ENCODE measurements at regions not wholly inside any gene's neighbourhood (a gene's known extent, or its start where the extent isn't known, plus 50 kb on each side); places are given as distances from the start of the nearest gene placed in this dataset.
"Not testable (repeated sequence)": the region's sequence is repeated elsewhere in the genome, so short reads cannot be mapped to it uniquely, and the experiment has no call there.

GRCh38 chr3:88301996-88302393 lies 152.2 kb downstream of the C3orf38 start:
- H3K27me3 Mint-ChIP-seq (ENCODE audit: low read depth): peaks cover 3% of the 10 kb centered on the region; the same call in 1 of the 2 replicates
- peaks cover 20% of the 10 kb centered on the region for H3K4me1 Mint-ChIP-seq
- no peak for ATAC-seq
- H3K27ac Mint-ChIP-seq: no peak overlapping the region
- H3K9me3 Mint-ChIP-seq: peaks cover 26% of the 10 kb centered on the region
- H3K36me3 Mint-ChIP-seq: peaks cover 10% of the 10 kb centered on the region
- POLR2A ChIA-PET: no interaction called here
- H3K4me3 Mint-ChIP-seq: no peak overlapping the region
- CTCF ChIA-PET: no interaction called here
- DNase-seq (ENCODE audit: low spot score): no peak
- no peak for TF ChIP-seq ZNF263 (CRISPR knock-in tag; IDR thresholded peaks at IDR 0.05; ENCODE audit: low read depth)
- TF ChIP-seq ZNF425 (CRISPR knock-in tag; conservative IDR thresholded peaks at IDR 0.05): no peak
- TF ChIP-seq ZNF317 (CRISPR knock-in tag; IDR thresholded peaks at IDR 0.05; ENCODE audit: borderline replicate concordance, low read depth): no peak
- TF ChIP-seq NR1H2 (CRISPR knock-in tag; IDR thresholded peaks at IDR 0.05): no peak

- peaks cover 26% of the 10 kb centered on the region for H3K9me3 Mint-ChIP-seq
- H3K27ac Mint-ChIP-seq; ATAC-seq; DNase-seq (ENCODE audit: low spot score); CTCF ChIA-PET; POLR2A ChIA-PET; H3K27me3 Mint-ChIP-seq (ENCODE audit: low read depth); H3K4me3 Mint-ChIP-seq; H3K36me3 Mint-ChIP-seq: not testable (repeated sequence)
- H3K4me1 Mint-ChIP-seq: peaks cover 28% of the 10 kb centered on the region
Measured at GRCh38 chr3:88303331-88303904, 153.7 kb downstream of the C3orf38 start.

GRCh38 chr3:88307666-88308065 lies 157.9 kb downstream of the C3orf38 start:
- H3K4me3 Mint-ChIP-seq: peak overlapping the region; percentile 31
- DNase-seq (ENCODE audit: low spot score) (peak; percentile 70), ATAC-seq (peak; percentile 97)
- TF ChIP-seq ERG (CRISPR knock-in tag; IDR thresholded peaks at IDR 0.05) (no peak), ZNF532 (CRISPR knock-in tag; IDR thresholded peaks at IDR 0.05; ENCODE audit: borderline replicate concordance) (no peak), TP53 (CRISPR knock-in tag; IDR thresholded peaks at IDR 0.05) (no peak), USF1 (CRISPR knock-in tag; IDR thresholded peaks at IDR 0.05) (no peak), RELA (CRISPR knock-in tag; IDR thresholded peaks at IDR 0.05; ENCODE audit: borderline replicate concordance) (no peak)
- H3K36me3 Mint-ChIP-seq: peaks cover 10% of the 10 kb centered on the region
- CTCF ChIA-PET: interaction anchor here (0.7 kb wide), 1 partner anchor 270 kb away, joined by 4 read pairs; no protein-coding TSS in a partner anchor
- H3K27ac Mint-ChIP-seq: peak overlapping the region; percentile 39; the same call in 1 of the 2 replicates
- H3K4me1 Mint-ChIP-seq: peaks cover 36% of the 10 kb centered on the region
- POLR2A ChIA-PET: no interaction called here
- H3K9me3 Mint-ChIP-seq: peaks cover 26% of the 10 kb centered on the region
- peaks cover 3% of the 10 kb centered on the region; the same call in 1 of the 2 replicates for H3K27me3 Mint-ChIP-seq (ENCODE audit: low read depth)

- no peak for TF ChIP-seq ATF3 (CRISPR knock-in tag; conservative IDR thresholded peaks at IDR 0.05)
- TF ChIP-seq ZNF138 (CRISPR knock-in tag; conservative IDR thresholded peaks at IDR 0.05): no peak
- ChIA-PET CTCF (no interaction called here), POLR2A (no interaction called here)
- H3K36me3 Mint-ChIP-seq: 0 out of 2 replicates have a peak, but pooled peaks cover 3% of the 10 kb centered on the region
- H3K4me3 Mint-ChIP-seq: no peak overlapping the region
- H3K27me3 Mint-ChIP-seq (ENCODE audit: low read depth): no peaks in the 10 kb centered on the region
- DNase-seq (ENCODE audit: low spot score): no peak
- peaks cover 6% of the 10 kb centered on the region for H3K9me3 Mint-ChIP-seq
- peaks cover 27% of the 10 kb centered on the region for H3K4me1 Mint-ChIP-seq
- H3K27ac Mint-ChIP-seq: no peak overlapping the region
- no peak for ATAC-seq
Measured at GRCh38 chr3:88311826-88312225, 162.1 kb downstream of the C3orf38 start.

Data from WTC11 (cell line).